ENCODE measurements at regions not wholly inside any gene's neighbourhood (a gene's known extent, or its start where the extent isn't known, plus 50 kb on each side); places are given as distances from the start of the nearest gene placed in this dataset.

DNA sequence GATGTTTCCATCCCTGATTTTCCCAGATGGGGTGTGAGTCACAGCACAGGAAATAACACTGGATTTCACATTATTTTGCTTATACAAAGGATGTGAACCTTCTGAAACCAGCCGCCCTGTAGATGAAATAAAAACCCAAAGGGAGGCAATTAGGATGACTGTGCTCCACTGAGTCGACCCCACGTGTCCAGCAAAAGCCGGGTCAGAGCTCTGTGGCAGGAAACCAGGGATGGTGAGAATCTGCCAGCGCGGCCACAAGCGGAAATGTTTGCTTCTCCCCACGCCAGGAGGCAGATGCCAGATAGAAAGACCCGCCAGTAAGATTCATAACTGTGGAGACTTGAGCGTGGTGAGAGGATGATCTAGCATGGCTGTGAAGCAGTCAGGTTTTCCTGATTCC is 764.4 kb downstream of the LIG4 start:
- Histone ChIP-seq H3K36me3 (ENCODE audit: control insufficient read depth in 1 of 2, insufficient read depth in 2 of 2, low read length in 2 of 2) (no peaks in the 10 kb centered on the region), H3K4me1 (ENCODE audit: control insufficient read depth in 1 of 2, insufficient read depth in 2 of 2, low read length in 2 of 2) (no peaks in the 10 kb centered on the region), H3K9ac (ENCODE audit: low read length) (no peak overlapping the region), H2AFZ (ENCODE audit: low read depth, low read length, poor library complexity, severe bottlenecking) (no peak overlapping the region), H3K27ac (ENCODE audit: low read depth, low read length) (no peak overlapping the region), H3K9me3 (ENCODE audit: control insufficient read depth in 1 of 2, insufficient read depth in 1 of 2, low read depth in 1 of 2, low read length in 2 of 2) (peaks cover 0 to 12% of the 10 kb centered on the region in 2 experiments; a peak in 2 of 4 replicates), H3K4me3 (replicated peaks in 1 of 2; ENCODE audit: low read depth in 1 of 2, low read length in 2 of 2) (no peak overlapping the region), H3K79me2 (ENCODE audit: insufficient read depth, low read length) (no peaks in the 10 kb centered on the region), H3K4me2 (ENCODE audit: low read length) (no peak overlapping the region), H3K9me2 (ENCODE audit: insufficient read depth) (no peaks in the 10 kb centered on the region), H3K27me3 (ENCODE audit: insufficient read depth, low read length) (no peaks in the 10 kb centered on the region), H4K20me1 (ENCODE audit: insufficient read depth) (no peaks in the 10 kb centered on the region)
- ChIA-PET RAD21 (ENCODE audit: low non-redundant PET in 1 of 2, low total read pairs in 2 of 2, uncharacterized antibody in 2 of 2, unreplicated experiment in 2 of 2) (no interaction called here), POLR2A (no interaction called here), CTCF (no interaction called here)
- intact Hi-C loops (cut with micrococcal nuclease): no loop called here
- ATAC-seq: no peak
- BruUV-seq (replicated peaks): no TSS peak
- no peak for DNase-seq (ENCODE audit: low read depth, low spot score)
- TF ChIP-seq SRF (IDR thresholded peaks at IDR 0.05; ENCODE audit: low read depth) (no peak), EGR1 (IDR thresholded peaks at IDR 0.05; ENCODE audit: low read depth) (no peak), TCF7L2 (IDR thresholded peaks at IDR 0.05; ENCODE audit: borderline replicate concordance, extremely low read depth, insufficient read depth, insufficient read length) (no peak), SIN3A (IDR thresholded peaks at IDR 0.05; ENCODE audit: low read depth) (no peak), ZNF274 (IDR thresholded peaks at IDR 0.05; ENCODE audit: low read depth, low read length) (no peak), POLR2AphosphoS5 (IDR thresholded peaks at IDR 0.05; ENCODE audit: low read depth, low read length) (no peak), RAD21 (IDR thresholded peaks at IDR 0.05; ENCODE audit: low read depth) (no peak), MAX (IDR thresholded peaks at IDR 0.05) (no peak), YY1 (IDR thresholded peaks at IDR 0.05; ENCODE audit: extremely low read depth, insufficient replicate concordance, low read depth, low read length) (no peak), JUND (IDR thresholded peaks at IDR 0.05) (no peak), CEBPB (IDR thresholded peaks at IDR 0.05; ENCODE audit: low read depth) (no peak), POLR2A (IDR thresholded peaks at IDR 0.05; ENCODE audit: borderline replicate concordance, extremely low read depth, insufficient read depth, insufficient read length) (no peak), ZBTB33 (IDR thresholded peaks at IDR 0.05; ENCODE audit: extremely low read depth, insufficient replicate concordance, low read length) (no peak), FOSL1 (IDR thresholded peaks at IDR 0.05; ENCODE audit: low read depth) (no peak), EZH2 (IDR thresholded peaks at IDR 0.05) (no peak), SP1 (IDR thresholded peaks at IDR 0.05; ENCODE audit: low read depth) (no peak)
- TF ChIP-seq, protein P1, sequence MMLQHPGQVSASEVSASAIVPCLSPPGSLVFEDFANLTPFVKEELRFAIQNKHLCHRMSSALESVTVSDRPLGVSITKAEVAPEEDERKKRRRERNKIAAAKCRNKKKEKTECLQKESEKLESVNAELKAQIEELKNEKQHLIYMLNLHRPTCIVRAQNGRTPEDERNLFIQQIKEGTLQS (IDR thresholded peaks at IDR 0.05): no peak
- TF ChIP-seq, protein P2, sequence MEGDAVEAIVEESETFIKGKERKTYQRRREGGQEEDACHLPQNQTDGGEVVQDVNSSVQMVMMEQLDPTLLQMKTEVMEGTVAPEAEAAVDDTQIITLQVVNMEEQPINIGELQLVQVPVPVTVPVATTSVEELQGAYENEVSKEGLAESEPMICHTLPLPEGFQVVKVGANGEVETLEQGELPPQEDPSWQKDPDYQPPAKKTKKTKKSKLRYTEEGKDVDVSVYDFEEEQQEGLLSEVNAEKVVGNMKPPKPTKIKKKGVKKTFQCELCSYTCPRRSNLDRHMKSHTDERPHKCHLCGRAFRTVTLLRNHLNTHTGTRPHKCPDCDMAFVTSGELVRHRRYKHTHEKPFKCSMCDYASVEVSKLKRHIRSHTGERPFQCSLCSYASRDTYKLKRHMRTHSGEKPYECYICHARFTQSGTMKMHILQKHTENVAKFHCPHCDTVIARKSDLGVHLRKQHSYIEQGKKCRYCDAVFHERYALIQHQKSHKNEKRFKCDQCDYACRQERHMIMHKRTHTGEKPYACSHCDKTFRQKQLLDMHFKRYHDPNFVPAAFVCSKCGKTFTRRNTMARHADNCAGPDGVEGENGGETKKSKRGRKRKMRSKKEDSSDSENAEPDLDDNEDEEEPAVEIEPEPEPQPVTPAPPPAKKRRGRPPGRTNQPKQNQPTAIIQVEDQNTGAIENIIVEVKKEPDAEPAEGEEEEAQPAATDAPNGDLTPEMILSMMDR (IDR thresholded peaks at IDR 0.05 in 2 of 3, conservative IDR thresholded peaks at IDR 0.05 in 1 of 3; ENCODE audit: borderline replicate concordance in 1 of 3, insufficient read depth in 1 of 3, low read depth in 2 of 3, low read length in 2 of 3): no peak
